Mesendoderm (in vitro differentiated cells): ENCODE measurements at regions not wholly inside any gene's neighbourhood (a gene's known extent, or its start where the extent isn't known, plus 50 kb on each side); places are given as distances from the start of the nearest gene placed in this dataset.

ENCODE experiments used
- DNase-seq: peaks from one replicate; pipeline ENCODE4 v3.0.0; 2013
- H2AK5ac ChIP-seq: 2 replicates; pipeline ENCODE4 v1.6.1; 2013; ENCODE audit warnings: low read length, inconsistent platforms
- H2BK120ac ChIP-seq: 2 replicates; pipeline ENCODE4 v1.6.1; 2013; ENCODE audit warnings: low read depth, mild to moderate bottlenecking, low read length, moderate library complexity, mixed read lengths
- H2BK15ac ChIP-seq: replicated peaks from 2 replicates; pipeline ENCODE4 v1.6.1; 2013; ENCODE audit warnings: low read depth, mild to moderate bottlenecking, moderate library complexity
- H2BK5ac ChIP-seq: 2 replicates; pipeline ENCODE4 v1.6.1; 2013; ENCODE audit warnings: low read length, inconsistent platforms
- H3K18ac ChIP-seq: 2 replicates; pipeline ENCODE4 v1.6.1; 2013; ENCODE audit warnings: mild to moderate bottlenecking, low read length, mixed read lengths
- H3K23ac ChIP-seq: one replicate; pipeline ENCODE4 v1.6.1; 2013; ENCODE audit warnings: low read length
- H3K27ac ChIP-seq: 2 replicates; pipeline ENCODE4 v1.5.1; 2013; ENCODE audit warnings: low read depth, mild to moderate bottlenecking, inconsistent platforms, low read length, moderate library complexity
- H3K27me3 ChIP-seq: 2 replicates; pipeline ENCODE4 v1.6.1; 2013; ENCODE audit warnings: low read length, control low read depth, mild to moderate bottlenecking, inconsistent platforms; ENCODE audit not compliant: insufficient read depth, poor library complexity
- H3K36me3 ChIP-seq: 2 replicates; pipeline ENCODE4 v1.6.1; 2013; ENCODE audit warnings: low read length, inconsistent platforms; ENCODE audit not compliant: control insufficient read depth, insufficient read depth
- H3K4ac ChIP-seq: one replicate; pipeline ENCODE4 v1.6.1; 2013; ENCODE audit warnings: low read depth, mild to moderate bottlenecking, low read length, moderate library complexity
- H3K4me1 ChIP-seq: 2 replicates; pipeline ENCODE4 v1.6.1; 2013; ENCODE audit warnings: low read depth, low read length, inconsistent platforms; ENCODE audit not compliant: control insufficient read depth
- H3K4me2 ChIP-seq: 2 replicates; pipeline ENCODE4 v1.6.1; 2013; ENCODE audit warnings: low read length
- H3K4me3 ChIP-seq: 2 replicates; pipeline ENCODE4 v1.5.1; 2013; ENCODE audit warnings: mild to moderate bottlenecking, low read length
- H3K56ac ChIP-seq: one replicate; pipeline ENCODE4 v1.6.1; 2013; ENCODE audit warnings: low read length
- H3K79me1 ChIP-seq: 2 replicates; pipeline ENCODE4 v1.6.1; 2013; ENCODE audit warnings: low read length, inconsistent platforms
- H3K79me2 ChIP-seq: 2 replicates; pipeline ENCODE4 v1.6.1; 2013; ENCODE audit warnings: mild to moderate bottlenecking, low read length; ENCODE audit not compliant: control insufficient read depth, insufficient read depth
- H3K9ac ChIP-seq: 2 replicates; pipeline ENCODE4 v1.6.1; 2013; ENCODE audit warnings: low read length, inconsistent platforms
- H4K5ac ChIP-seq: one replicate; pipeline ENCODE4 v1.6.1; 2013; ENCODE audit warnings: low read length
- H4K8ac ChIP-seq: one replicate; pipeline ENCODE4 v1.6.1; 2013; ENCODE audit warnings: low read depth, mild to moderate bottlenecking, control low read depth, low read length, moderate library complexity
- WGBS: extraction: QIAGEN DNeasy Blood & Tissue Kit; methylation state at CpG from one replicate; pipeline ENCODE4 v1.1.7; 2013; ENCODE audit warnings: low lambda C conversion rate, missing lambda C conversion rate; ENCODE audit not compliant: insufficient coverage; ENCODE audit errors: extremely low coverage; 5-methylcytosine and 5-hydroxymethylcytosine counted together

DNA sequence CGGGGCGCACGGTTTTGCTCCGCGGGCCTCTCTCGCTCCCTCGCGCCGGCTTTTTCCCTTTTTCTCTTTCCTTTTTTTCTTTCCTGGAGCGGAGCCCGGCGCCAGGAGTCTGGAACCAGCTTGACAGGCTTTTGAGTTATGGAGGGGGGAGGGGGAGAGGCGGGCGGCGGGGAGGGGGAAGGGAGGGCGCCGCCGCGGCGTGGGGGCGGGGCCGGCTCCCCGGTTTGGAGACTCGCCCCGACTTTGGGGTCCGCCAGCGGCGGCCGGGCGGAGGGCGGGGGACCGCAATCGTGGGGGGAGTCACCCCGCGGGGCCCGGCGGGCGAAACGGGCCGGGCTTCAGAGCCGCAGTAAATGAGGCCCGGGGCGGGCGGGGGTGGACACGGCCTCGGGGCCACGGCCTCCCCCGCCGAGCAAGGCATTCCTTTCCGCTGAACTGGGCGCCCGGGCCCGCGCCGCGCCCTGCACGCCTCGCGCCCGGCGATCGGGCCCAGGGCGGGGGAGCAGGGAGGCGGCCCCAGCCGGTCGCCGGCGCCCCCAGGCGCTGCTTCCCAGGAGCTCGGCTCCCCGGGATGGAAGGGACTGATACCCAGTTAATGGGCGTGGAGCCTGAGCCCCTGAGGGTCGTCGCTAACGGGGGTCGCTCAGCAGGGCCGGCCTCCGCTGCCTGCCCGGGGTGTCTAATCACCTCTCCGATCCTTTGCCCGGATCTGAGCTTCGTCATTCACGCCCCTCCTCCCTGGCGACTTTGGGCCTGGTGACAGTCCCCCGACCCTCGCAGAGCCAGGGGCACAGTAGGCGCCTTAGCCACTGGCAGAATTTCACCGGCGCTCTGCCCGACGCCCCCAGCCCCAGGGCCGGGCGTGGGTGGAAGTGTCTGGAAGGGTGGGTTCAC is 138.1 kb downstream of the C9orf50 start:
- H3K79me1 ChIP-seq, result no peaks in the 10 kb centered on the region
- H3K4me3 ChIP-seq, result no peak overlapping the region
- WGBS, result no CpG with 5 or more reads among the region's 93 CpGs
- DNase-seq, result peak; percentile 89
- no peaks in the 10 kb centered on the region for H3K79me2 ChIP-seq
- peak overlapping the region; percentile 97 for H2BK120ac ChIP-seq
- peak overlapping the region; percentile 75 for H2BK15ac ChIP-seq
- peak overlapping the region; percentile 80 for H3K23ac ChIP-seq
- no peak overlapping the region for H4K5ac ChIP-seq
- peak overlapping the region; percentile 94 for H3K27ac ChIP-seq
- peak overlapping the region; percentile 96 for H3K18ac ChIP-seq
- peak overlapping the region; percentile 93 for H2BK5ac ChIP-seq
- peak overlapping the region; percentile 93 for H3K56ac ChIP-seq
- peaks cover 18% of the 10 kb centered on the region for H3K4me1 ChIP-seq
- no peak overlapping the region for H2AK5ac ChIP-seq
- H3K4me2 ChIP-seq, result peak overlapping the region; percentile 50
- peak overlapping the region; percentile 83 for H3K9ac ChIP-seq
- peak overlapping the region; percentile 98 for H3K4ac ChIP-seq
- peak overlapping the region; percentile 69 for H4K8ac ChIP-seq
- H3K36me3 ChIP-seq, result no peaks in the 10 kb centered on the region
- H3K27me3 ChIP-seq, result no peaks in the 10 kb centered on the region

GRCh38 chr9:129481810-129482511 is 138.9 kb downstream of the C9orf50 start:
- Histone ChIP-seq H3K18ac (peak overlapping the region; percentile 96), H3K36me3 (no peaks in the 10 kb centered on the region), H3K79me2 (no peaks in the 10 kb centered on the region), H3K4me2 (peak overlapping the region; percentile 61), H3K23ac (no peak overlapping the region), H3K9ac (peak overlapping the region; percentile 74), H2BK120ac (peak overlapping the region; percentile 97), H3K79me1 (no peaks in the 10 kb centered on the region), H4K8ac (peak overlapping the region; percentile 69), H2BK15ac (peak overlapping the region; percentile 75), H3K56ac (peak overlapping the region; percentile 47), H2AK5ac (no peak overlapping the region), H3K4me1 (peaks cover 15% of the 10 kb centered on the region), H3K4me3 (no peak overlapping the region), H2BK5ac (peak overlapping the region; percentile 51), H3K27ac (peak overlapping the region; percentile 84), H3K27me3 (no peaks in the 10 kb centered on the region), H4K5ac (no peak overlapping the region), H3K4ac (peak overlapping the region; percentile 93)
- no CpG with 5 or more reads among the region's 55 CpGs for WGBS
- DNase-seq, result peak; percentile 68

DNA sequence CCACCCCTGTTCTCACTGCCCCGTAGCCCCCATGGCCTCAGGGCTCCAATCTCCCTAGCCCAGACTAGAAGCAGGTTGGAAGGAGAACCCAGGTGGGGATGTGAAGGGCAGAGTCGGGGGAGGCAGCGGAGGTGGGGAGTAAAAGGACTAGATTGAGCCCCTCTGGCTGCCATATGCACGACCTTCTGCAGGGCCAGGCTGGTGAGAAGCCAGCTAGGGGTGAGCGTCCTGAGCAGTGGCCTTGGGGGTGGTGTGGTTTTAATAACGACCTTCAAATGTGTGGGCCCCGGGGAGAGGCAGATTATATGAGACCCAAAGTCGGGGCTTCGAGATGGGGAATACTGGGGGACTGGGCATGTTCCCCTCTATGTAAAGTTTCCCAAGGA is 139.5 kb downstream of the C9orf50 start:
- no peak overlapping the region for H3K23ac ChIP-seq
- H3K4ac ChIP-seq, result peak overlapping the region; percentile 93
- H3K79me2 ChIP-seq, result no peaks in the 10 kb centered on the region
- H3K36me3 ChIP-seq, result no peaks in the 10 kb centered on the region
- H3K27ac ChIP-seq, result peak overlapping the region; percentile 84
- H2BK15ac ChIP-seq, result no peak overlapping the region
- H3K56ac ChIP-seq, result peak overlapping the region; percentile 72
- no peak for DNase-seq
- H2BK5ac ChIP-seq, result peak overlapping the region; percentile 51
- H3K27me3 ChIP-seq, result no peaks in the 10 kb centered on the region
- no peak overlapping the region for H2AK5ac ChIP-seq
- H4K8ac ChIP-seq, result no peak overlapping the region
- no peaks in the 10 kb centered on the region for H3K79me1 ChIP-seq
- H2BK120ac ChIP-seq, result no peak overlapping the region
- peak overlapping the region; percentile 74 for H3K9ac ChIP-seq
- no peak overlapping the region for H4K5ac ChIP-seq
- no peak overlapping the region for H3K4me3 ChIP-seq
- peak overlapping the region; percentile 96 for H3K18ac ChIP-seq
- WGBS, result no CpG with 5 or more reads among the region's 9 CpGs
- H3K4me1 ChIP-seq, result peaks cover 15% of the 10 kb centered on the region
- H3K4me2 ChIP-seq, result no peak overlapping the region

DNA sequence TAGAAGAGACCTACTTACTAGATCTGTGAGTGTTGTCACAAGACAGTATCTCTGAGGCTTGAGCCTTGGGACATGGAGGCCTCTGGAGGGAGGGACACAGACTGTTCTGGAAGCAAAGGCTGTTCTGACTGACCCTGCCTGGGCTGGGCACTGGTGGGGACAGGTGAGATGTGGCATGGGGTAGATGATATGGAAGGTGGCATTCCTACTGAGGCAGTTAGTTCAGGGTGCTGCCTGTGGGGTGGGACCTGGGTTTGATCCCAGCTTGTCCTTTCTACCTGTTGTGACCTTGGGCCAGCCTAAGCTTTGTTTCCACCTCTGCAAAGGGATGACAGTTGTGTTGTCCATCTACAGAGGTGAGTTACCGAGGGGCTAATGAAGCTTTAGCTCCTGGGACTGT is 140.2 kb downstream of the C9orf50 start:
- no peaks in the 10 kb centered on the region for H3K79me2 ChIP-seq
- H4K8ac ChIP-seq, result no peak overlapping the region
- peak overlapping the region; percentile 72 for H3K56ac ChIP-seq
- no peaks in the 10 kb centered on the region for H3K27me3 ChIP-seq
- no peaks in the 10 kb centered on the region for H3K79me1 ChIP-seq
- no peak for DNase-seq
- peak overlapping the region; percentile 57 for H2BK5ac ChIP-seq
- peak overlapping the region; percentile 73 for H2AK5ac ChIP-seq
- no peak overlapping the region for H4K5ac ChIP-seq
- H3K4me2 ChIP-seq, result no peak overlapping the region
- no peak overlapping the region for H3K27ac ChIP-seq
- peaks cover 15% of the 10 kb centered on the region for H3K4me1 ChIP-seq
- no peak overlapping the region for H3K4me3 ChIP-seq
- H3K18ac ChIP-seq, result peak overlapping the region; percentile 2
- peak overlapping the region; percentile 87 for H3K4ac ChIP-seq
- no CpG with 5 or more reads among the region's 1 CpG for WGBS
- no peak overlapping the region for H2BK120ac ChIP-seq
- no peaks in the 10 kb centered on the region for H3K36me3 ChIP-seq
- H2BK15ac ChIP-seq, result no peak overlapping the region
- peak overlapping the region; percentile 15 for H3K9ac ChIP-seq
- no peak overlapping the region for H3K23ac ChIP-seq

GRCh38 chr9:129480227-129480626 is 140.7 kb downstream of the C9orf50 start:
- Histone ChIP-seq H2BK5ac (no peak overlapping the region), H3K23ac (no peak overlapping the region), H3K27ac (no peak overlapping the region), H3K79me1 (no peaks in the 10 kb centered on the region), H3K56ac (peak overlapping the region; percentile 72), H3K4me1 (peaks cover 15% of the 10 kb centered on the region), H3K9ac (no peak overlapping the region), H4K5ac (no peak overlapping the region), H3K27me3 (no peaks in the 10 kb centered on the region), H3K36me3 (no peaks in the 10 kb centered on the region), H4K8ac (no peak overlapping the region), H3K79me2 (no peaks in the 10 kb centered on the region), H3K4me2 (no peak overlapping the region), H2BK15ac (no peak overlapping the region), H2BK120ac (no peak overlapping the region), H3K4ac (peak overlapping the region; percentile 87), H3K4me3 (no peak overlapping the region), H2AK5ac (no peak overlapping the region), H3K18ac (peak overlapping the region; percentile 2)
- WGBS, result no CpG with 5 or more reads among the region's 12 CpGs
- DNase-seq, result peak; percentile 72
